Progenitor cell of endocrine pancreas (in vitro differentiated cells): ENCODE measurements at regions not wholly inside any gene's neighbourhood (a gene's known extent, or its start where the extent isn't known, plus 50 kb on each side); places are given as distances from the start of the nearest gene placed in this dataset.

Source experiments
- DNase-seq: peaks from one replicate; pipeline ENCODE4 v3.0.0; 2021; ENCODE audit warnings: low spot score; ENCODE audit not compliant: unreplicated experiment
- H3K27ac Mint-ChIP-seq: 2 replicates; pipeline ENCODE4 v1.8.0; 2021; ENCODE audit warnings: mild to moderate bottlenecking, moderate library complexity, mixed read lengths
- H3K27me3 Mint-ChIP-seq: 2 replicates; pipeline ENCODE4 v1.8.0; 2021; ENCODE audit warnings: mixed read lengths
- H3K36me3 Mint-ChIP-seq: 2 replicates; pipeline ENCODE4 v1.8.0; 2022; ENCODE audit warnings: mixed read lengths; ENCODE audit not compliant: insufficient read depth
- H3K4me1 Mint-ChIP-seq: 2 replicates; pipeline ENCODE4 v1.8.0; 2021; ENCODE audit warnings: low read depth, mixed read lengths
- H3K4me3 Mint-ChIP-seq: 2 replicates; pipeline ENCODE4 v1.8.0; 2021; ENCODE audit warnings: low read depth, mild to moderate bottlenecking, moderate library complexity, mixed read lengths
- H3K9me3 Mint-ChIP-seq: 2 replicates; pipeline ENCODE4 v1.8.0; 2021; ENCODE audit warnings: low read depth, mixed read lengths
- TF ChIP-seq, protein P1 (sequence below): fragments of 200-600 bp; sonication (generic); IDR thresholded peaks from one replicate; pipeline ENCODE4 v1.5.0; 2021; ENCODE audit warnings: antibody characterized with exemption, mild to moderate bottlenecking; ENCODE audit not compliant: unreplicated experiment

DNA sequence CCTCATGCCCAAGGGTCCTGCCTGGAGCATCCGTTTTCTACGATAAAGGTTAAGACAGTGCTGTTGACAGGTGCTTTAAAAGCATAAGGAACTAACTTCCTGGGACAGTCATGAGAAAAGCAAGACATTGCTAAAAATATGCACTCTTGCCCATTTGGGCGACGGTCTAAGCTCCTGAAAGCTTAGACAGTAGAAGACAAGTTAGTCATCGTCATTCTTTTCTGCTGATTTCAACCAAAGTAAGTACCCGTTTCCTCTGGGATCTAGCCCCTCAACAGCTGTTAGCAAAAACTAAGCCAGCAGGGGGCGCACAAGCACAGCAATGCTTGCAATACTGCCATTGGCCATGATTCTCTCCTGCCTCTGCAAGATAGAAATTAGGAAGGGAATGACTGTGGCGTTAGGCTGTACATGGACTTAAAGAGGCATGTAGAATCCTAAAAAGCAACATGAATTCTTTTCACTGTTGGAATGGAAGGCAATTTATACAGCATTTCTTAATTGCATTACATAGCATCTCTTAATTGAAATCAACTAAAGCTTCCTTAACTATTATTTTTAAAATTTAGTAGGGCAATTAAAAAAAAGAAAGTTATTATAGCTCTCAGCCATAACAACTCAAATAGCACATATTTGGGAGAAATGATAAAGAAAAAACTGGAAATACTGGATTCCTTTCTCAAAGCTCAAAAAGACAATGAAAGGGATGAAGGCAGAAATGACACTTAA lies 147.8 kb upstream of the RALGAPA2 start:
- Mint-ChIP-seq H3K9me3 (no peaks in the 10 kb centered on the region), H3K27me3 (peaks cover 57% of the 10 kb centered on the region)

DNA sequence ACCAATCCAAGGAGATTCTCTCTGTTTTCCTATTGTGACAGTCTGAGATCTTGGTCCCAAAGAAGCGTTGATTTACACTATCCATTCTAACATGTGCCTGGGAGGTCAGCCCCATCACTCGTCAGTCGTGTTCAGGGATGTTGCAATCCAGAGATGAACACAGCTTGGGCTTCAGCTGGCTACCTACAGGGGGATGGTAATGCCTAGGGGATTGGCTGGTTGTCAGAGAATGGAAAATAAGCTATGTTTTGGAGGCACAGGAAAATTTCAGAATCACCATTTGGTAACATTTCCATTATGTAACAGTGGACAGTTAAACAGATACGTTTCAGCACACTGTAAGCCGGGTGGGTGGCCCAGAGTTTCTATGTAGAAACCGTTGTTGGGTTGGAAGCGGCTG lies 147.1 kb upstream of the RALGAPA2 start:
- TF ChIP-seq, protein P1, sequence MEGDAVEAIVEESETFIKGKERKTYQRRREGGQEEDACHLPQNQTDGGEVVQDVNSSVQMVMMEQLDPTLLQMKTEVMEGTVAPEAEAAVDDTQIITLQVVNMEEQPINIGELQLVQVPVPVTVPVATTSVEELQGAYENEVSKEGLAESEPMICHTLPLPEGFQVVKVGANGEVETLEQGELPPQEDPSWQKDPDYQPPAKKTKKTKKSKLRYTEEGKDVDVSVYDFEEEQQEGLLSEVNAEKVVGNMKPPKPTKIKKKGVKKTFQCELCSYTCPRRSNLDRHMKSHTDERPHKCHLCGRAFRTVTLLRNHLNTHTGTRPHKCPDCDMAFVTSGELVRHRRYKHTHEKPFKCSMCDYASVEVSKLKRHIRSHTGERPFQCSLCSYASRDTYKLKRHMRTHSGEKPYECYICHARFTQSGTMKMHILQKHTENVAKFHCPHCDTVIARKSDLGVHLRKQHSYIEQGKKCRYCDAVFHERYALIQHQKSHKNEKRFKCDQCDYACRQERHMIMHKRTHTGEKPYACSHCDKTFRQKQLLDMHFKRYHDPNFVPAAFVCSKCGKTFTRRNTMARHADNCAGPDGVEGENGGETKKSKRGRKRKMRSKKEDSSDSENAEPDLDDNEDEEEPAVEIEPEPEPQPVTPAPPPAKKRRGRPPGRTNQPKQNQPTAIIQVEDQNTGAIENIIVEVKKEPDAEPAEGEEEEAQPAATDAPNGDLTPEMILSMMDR = no peak

More for the DNA sequence above, 147.8 kb upstream of the RALGAPA2 start:
- Mint-ChIP-seq H3K27ac (no peak overlapping the region), H3K4me1 (peaks cover 3% of the 10 kb centered on the region), H3K36me3 (no peaks in the 10 kb centered on the region), H3K4me3 (no peak overlapping the region)
- TF ChIP-seq, protein P1 = peak; percentile 99
- DNase-seq = peak; percentile 96

DNA sequence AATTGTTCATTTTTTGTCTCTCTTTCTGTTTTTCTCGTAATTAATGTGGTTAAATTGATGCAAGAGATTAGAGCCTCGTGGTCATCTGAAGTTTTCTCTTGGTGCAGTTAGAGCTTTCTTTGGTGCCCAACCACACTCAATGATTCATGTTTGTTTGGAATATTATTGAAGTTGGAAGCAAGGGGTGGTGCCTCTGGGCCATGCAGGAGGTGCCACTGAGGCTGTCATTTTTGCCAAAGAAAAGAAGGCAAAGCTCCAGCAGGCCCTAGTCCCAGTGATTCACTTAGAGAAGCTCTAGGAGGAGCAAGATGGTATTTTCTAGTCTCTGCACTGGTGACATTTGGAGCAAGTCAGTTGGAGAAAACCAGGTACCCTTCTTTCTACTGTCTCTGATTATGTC lies 144.5 kb upstream of the RALGAPA2 start:
- Mint-ChIP-seq H3K27ac (no peak overlapping the region), H3K4me1 (no peaks in the 10 kb centered on the region), H3K9me3 (peaks cover 4% of the 10 kb centered on the region), H3K4me3 (no peak overlapping the region), H3K27me3 (peaks cover 48% of the 10 kb centered on the region), H3K36me3 (no peaks in the 10 kb centered on the region)
- TF ChIP-seq, protein P1 = no peak
- no peak for DNase-seq

More for the DNA sequence above, 147.1 kb upstream of the RALGAPA2 start:
- H3K4me1 Mint-ChIP-seq = peaks cover 2% of the 10 kb centered on the region
- no peak overlapping the region for H3K4me3 Mint-ChIP-seq
- no peaks in the 10 kb centered on the region for H3K9me3 Mint-ChIP-seq
- H3K27ac Mint-ChIP-seq = no peak overlapping the region
- H3K27me3 Mint-ChIP-seq = peaks cover 57% of the 10 kb centered on the region
- no peak for DNase-seq
- no peaks in the 10 kb centered on the region for H3K36me3 Mint-ChIP-seq

DNA sequence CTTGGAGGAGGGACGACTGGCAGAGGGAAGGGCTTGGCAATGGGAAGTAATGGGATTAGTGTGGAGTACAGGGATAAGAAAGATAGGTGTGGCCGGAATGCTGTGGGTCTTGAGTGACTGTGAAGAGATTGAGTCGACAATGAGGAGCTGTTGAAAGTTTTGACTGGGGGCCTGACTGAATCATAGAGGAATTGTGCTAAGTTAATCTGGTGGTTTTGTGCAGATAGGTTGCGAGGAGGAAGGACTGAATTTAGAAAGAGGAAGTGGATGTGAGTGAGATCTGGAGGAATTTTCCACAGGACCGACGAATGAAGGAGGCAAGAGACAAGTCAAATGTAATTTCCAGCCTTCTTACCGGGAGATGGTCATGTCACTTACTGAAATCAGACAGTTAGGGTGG lies 143.9 kb upstream of the RALGAPA2 start:
- H3K27me3 Mint-ChIP-seq = peaks cover 44% of the 10 kb centered on the region
- TF ChIP-seq, protein P1 = no peak
- no peak for DNase-seq
- H3K27ac Mint-ChIP-seq = no peak overlapping the region
- peaks cover 4% of the 10 kb centered on the region for H3K9me3 Mint-ChIP-seq
- no peak overlapping the region for H3K4me3 Mint-ChIP-seq
- H3K4me1 Mint-ChIP-seq = no peaks in the 10 kb centered on the region
- no peaks in the 10 kb centered on the region for H3K36me3 Mint-ChIP-seq

DNA sequence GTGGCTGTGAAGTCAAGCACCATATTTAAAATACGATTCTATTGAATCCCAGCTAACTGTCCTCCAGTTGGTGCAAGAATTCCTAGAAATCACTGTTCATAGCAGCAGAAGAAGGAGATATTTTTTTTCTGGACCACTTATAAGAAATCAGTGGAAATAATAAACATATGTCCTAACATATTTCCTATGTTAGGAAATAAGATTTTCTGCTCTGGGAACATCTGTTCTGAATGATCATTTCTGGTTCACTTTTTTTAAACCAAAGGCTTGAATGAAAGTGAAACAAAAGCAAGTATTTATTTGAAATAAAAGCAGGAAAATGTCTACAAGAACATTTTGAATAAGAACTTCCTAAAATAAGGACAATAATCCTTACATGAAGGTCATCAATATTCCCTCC lies 138.9 kb upstream of the RALGAPA2 start:
- Mint-ChIP-seq H3K9me3 (peaks cover 4% of the 10 kb centered on the region), H3K4me1 (no peaks in the 10 kb centered on the region), H3K36me3 (no peaks in the 10 kb centered on the region), H3K27me3 (peaks cover 8% of the 10 kb centered on the region), H3K27ac (no peak overlapping the region), H3K4me3 (no peak overlapping the region)
- TF ChIP-seq, protein P1 = no peak
- no peak for DNase-seq
